ENCODE measurements at regions not wholly inside any gene's neighbourhood (a gene's known extent, or its start where the extent isn't known, plus 50 kb on each side); places are given as distances from the start of the nearest gene placed in this dataset.

DNA sequence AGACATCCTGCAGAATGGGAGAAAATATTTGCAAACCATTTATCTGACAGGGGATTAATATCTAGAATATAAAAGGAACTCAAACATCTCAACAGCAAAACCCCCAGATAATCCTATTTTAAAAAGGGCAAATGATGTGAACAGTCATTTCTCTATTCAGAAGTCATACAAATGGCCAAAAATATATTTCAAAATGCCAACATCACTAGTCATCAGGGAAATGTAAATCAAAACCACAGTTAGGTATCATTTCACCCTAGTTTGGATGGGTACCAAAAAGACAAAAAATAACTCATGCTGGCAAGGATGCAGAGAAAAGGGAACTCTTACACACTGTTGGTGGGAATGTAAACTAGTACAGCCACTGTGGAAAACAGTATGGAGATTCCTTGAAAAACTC lies 70.0 kb downstream of the TBR1 start (continued):
- TF ChIP-seq CTCF (IDR thresholded peaks at IDR 0.05; ENCODE audit: control extremely low read depth in 1 of 3, insufficient read depth in 1 of 3, low read depth in 1 of 3, low read length in 3 of 3) (no peak), POLR2AphosphoS5 (IDR thresholded peaks at IDR 0.05; ENCODE audit: low read depth, low read length) (no peak), BRCA1 (IDR thresholded peaks at IDR 0.05; ENCODE audit: low read depth, low read length) (no peak)

Data from H1 (cell line).